Suprapubic skin (tissue), 4 donors: ENCODE measurements at regions not wholly inside any gene's neighbourhood (a gene's known extent, or its start where the extent isn't known, plus 50 kb on each side); places are given as distances from the start of the nearest gene placed in this dataset.

Experiments used
- DNase-seq, 2 donors: peaks; one replicate each; pipeline ENCODE4 v3.0.0-alpha.2; 2019; ENCODE audit warnings: low spot score in 2 of 2
- H3K27ac ChIP-seq: fragments of 200-600 bp; sonication (generic); one replicate; pipeline ENCODE4 v1.5.1; 2019
- H3K27me3 ChIP-seq: fragments of 200-600 bp; sonication (generic); one replicate; pipeline ENCODE4 v1.5.1; 2019
- H3K36me3 ChIP-seq: fragments of 200-600 bp; sonication (generic); one replicate; pipeline ENCODE4 v1.5.1; 2019
- H3K4me1 ChIP-seq: fragments of 200-600 bp; sonication (generic); one replicate; pipeline ENCODE4 v1.5.1; 2019
- H3K4me3 ChIP-seq: fragments of 200-600 bp; sonication (generic); one replicate; pipeline ENCODE4 v1.5.1; 2019; ENCODE audit warnings: mild to moderate bottlenecking
- H3K9me3 ChIP-seq: fragments of 200-600 bp; sonication (generic); one replicate; pipeline ENCODE4 v1.5.1; 2019
- EP300 ChIP-seq: sonication (generic); formaldehyde crosslinking; IDR thresholded peaks from one replicate; pipeline ENCODE4 v1.6.1; 2017; ENCODE audit warnings: antibody characterized with exemption
- POLR2A ChIP-seq, 2 donors: fragments of 450-650 bp; IDR thresholded peaks; one replicate each; pipeline ENCODE4 v1.6.1; 2017; ENCODE audit warnings: antibody characterized with exemption in 2 of 2, mild to moderate bottlenecking in 2 of 2, moderate library complexity in 2 of 2
- POLR2AphosphoS5 ChIP-seq, 3 donors: sonication (generic); formaldehyde crosslinking; IDR thresholded peaks; one replicate each; pipeline ENCODE4 v1.6.1; 2017; ENCODE audit warnings: antibody characterized with exemption in 3 of 3
- WGBS: methylation state at CpG from one replicate; pipeline ENCODE4 v1.1.5; 2018; 5-methylcytosine and 5-hydroxymethylcytosine counted together
- TF ChIP-seq, protein P1 (sequence below), 2 donors: fragments of 200-600 bp in 1 of 2; fragments of 450-650 bp in 1 of 2; sonication (generic) in 1 of 2; IDR thresholded peaks; one replicate each; pipeline ENCODE4 v1.5.1; 2016 to 2019; ENCODE audit warnings: antibody characterized with exemption in 2 of 2, mild to moderate bottlenecking in 1 of 2, moderate library complexity in 1 of 2

GRCh38 chr1:214923278-214923915 lies 159.1 kb upstream of the KCNK2 start:
- H3K36me3 ChIP-seq, result no peaks in the 10 kb centered on the region
- no peak for DNase-seq
- H3K4me1 ChIP-seq, result no peaks in the 10 kb centered on the region
- H3K9me3 ChIP-seq, result no peaks in the 10 kb centered on the region
- H3K27ac ChIP-seq, result no peak overlapping the region
- no peaks in the 10 kb centered on the region for H3K27me3 ChIP-seq
- no peak for TF ChIP-seq POLR2AphosphoS5 (IDR thresholded peaks at IDR 0.05)
- TF ChIP-seq, protein P1, sequence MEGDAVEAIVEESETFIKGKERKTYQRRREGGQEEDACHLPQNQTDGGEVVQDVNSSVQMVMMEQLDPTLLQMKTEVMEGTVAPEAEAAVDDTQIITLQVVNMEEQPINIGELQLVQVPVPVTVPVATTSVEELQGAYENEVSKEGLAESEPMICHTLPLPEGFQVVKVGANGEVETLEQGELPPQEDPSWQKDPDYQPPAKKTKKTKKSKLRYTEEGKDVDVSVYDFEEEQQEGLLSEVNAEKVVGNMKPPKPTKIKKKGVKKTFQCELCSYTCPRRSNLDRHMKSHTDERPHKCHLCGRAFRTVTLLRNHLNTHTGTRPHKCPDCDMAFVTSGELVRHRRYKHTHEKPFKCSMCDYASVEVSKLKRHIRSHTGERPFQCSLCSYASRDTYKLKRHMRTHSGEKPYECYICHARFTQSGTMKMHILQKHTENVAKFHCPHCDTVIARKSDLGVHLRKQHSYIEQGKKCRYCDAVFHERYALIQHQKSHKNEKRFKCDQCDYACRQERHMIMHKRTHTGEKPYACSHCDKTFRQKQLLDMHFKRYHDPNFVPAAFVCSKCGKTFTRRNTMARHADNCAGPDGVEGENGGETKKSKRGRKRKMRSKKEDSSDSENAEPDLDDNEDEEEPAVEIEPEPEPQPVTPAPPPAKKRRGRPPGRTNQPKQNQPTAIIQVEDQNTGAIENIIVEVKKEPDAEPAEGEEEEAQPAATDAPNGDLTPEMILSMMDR (IDR thresholded peaks at IDR 0.05), result no peak
- TF ChIP-seq EP300, result no peak
- no peak overlapping the region for H3K4me3 ChIP-seq

DNA sequence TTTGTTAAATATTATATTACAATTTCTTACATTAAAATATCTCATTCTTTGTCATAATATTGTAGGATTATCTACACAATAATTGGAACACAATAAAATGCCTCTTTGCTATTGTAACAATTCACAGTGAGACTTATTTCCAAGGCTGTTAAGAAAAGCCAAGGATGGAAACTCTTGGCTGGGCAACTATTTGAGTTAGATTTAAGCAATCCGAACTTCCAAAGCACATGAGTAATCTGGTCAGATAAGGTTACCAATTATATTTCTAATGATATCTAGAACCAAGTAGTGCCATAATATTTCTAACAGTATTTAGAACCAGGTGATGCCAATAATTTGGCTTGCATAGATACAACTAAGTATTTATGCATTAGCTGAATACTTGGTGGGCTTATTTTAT lies 154.7 kb upstream of the KCNK2 start:
- 61% methylated on average over 1 of the region's 1 CpG for WGBS
- Histone ChIP-seq H3K4me3 (no peak overlapping the region), H3K9me3 (no peaks in the 10 kb centered on the region), H3K27ac (no peak overlapping the region), H3K27me3 (no peaks in the 10 kb centered on the region), H3K4me1 (no peaks in the 10 kb centered on the region), H3K36me3 (no peaks in the 10 kb centered on the region)
- no peak for TF ChIP-seq EP300
- no peak for TF ChIP-seq POLR2AphosphoS5 (IDR thresholded peaks at IDR 0.05)
- TF ChIP-seq POLR2A (IDR thresholded peaks at IDR 0.05), result no peak
- TF ChIP-seq, protein P1 (IDR thresholded peaks at IDR 0.05), result no peak
- no peak for DNase-seq

DNA sequence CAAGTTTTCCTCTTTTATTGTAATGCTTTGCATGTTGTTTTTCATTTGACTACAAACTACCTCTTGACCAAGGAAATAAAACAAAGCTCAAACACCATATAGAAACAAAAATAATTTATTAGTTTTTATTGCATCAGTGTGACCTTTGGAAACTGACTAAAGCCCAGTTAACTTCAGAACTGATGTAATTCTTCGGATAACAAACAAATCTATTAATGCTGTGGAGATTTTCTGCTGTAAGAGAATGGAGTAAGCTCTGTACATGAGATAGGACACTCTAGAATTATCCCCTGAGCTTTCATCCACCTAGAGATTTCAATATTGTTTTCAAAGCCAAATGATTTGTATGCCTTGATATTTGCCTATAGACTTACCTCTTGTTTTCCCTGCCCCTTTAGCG lies 154.0 kb upstream of the KCNK2 start:
- Histone ChIP-seq H3K27me3 (no peaks in the 10 kb centered on the region), H3K9me3 (no peaks in the 10 kb centered on the region), H3K36me3 (no peaks in the 10 kb centered on the region), H3K4me3 (no peak overlapping the region), H3K27ac (no peak overlapping the region), H3K4me1 (no peaks in the 10 kb centered on the region)
- WGBS, result 91% methylated on average over 2 of the region's 2 CpGs
- TF ChIP-seq POLR2AphosphoS5 (IDR thresholded peaks at IDR 0.05), result no peak
- no peak for TF ChIP-seq POLR2A (IDR thresholded peaks at IDR 0.05)
- no peak for TF ChIP-seq EP300
- TF ChIP-seq, protein P1 (IDR thresholded peaks at IDR 0.05), result no peak
- no peak for DNase-seq

DNA sequence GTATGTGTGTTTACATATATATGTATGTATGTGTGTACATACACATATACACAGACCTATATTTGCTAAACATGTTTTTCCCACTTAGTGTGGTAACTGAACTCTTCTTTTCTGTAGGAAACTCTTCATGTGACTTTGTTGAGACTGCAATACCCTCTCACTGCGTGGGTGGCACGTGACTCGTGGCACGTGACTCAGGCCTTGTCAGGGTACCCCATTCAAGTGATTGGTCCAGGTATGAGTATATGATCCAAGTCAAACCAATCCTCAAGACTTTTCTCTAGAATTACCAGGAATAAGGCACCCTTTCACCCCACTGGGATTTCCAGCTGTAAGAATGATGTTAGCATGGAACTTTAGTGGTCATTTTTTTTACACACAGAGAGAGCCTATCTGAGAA lies 149.2 kb upstream of the KCNK2 start:
- Histone ChIP-seq H3K27me3 (no peaks in the 10 kb centered on the region), H3K4me1 (no peaks in the 10 kb centered on the region), H3K4me3 (no peak overlapping the region), H3K36me3 (no peaks in the 10 kb centered on the region), H3K27ac (no peak overlapping the region), H3K9me3 (no peaks in the 10 kb centered on the region)
- TF ChIP-seq, protein P1 (IDR thresholded peaks at IDR 0.05), result no peak
- TF ChIP-seq POLR2AphosphoS5 (IDR thresholded peaks at IDR 0.05) (no peak), EP300 (no peak), POLR2A (IDR thresholded peaks at IDR 0.05) (no peak)
- DNase-seq, result no peak
- WGBS, result 90% methylated on average over 4 of the region's 4 CpGs

GRCh38 chr1:214934045-214934444 lies 148.5 kb upstream of the KCNK2 start:
- DNase-seq, result no peak
- Histone ChIP-seq H3K4me3 (no peak overlapping the region), H3K36me3 (no peaks in the 10 kb centered on the region), H3K27me3 (no peaks in the 10 kb centered on the region), H3K4me1 (no peaks in the 10 kb centered on the region), H3K9me3 (no peaks in the 10 kb centered on the region), H3K27ac (no peak overlapping the region)
- 57% methylated on average over 6 of the region's 6 CpGs for WGBS
- TF ChIP-seq, protein P1 (IDR thresholded peaks at IDR 0.05), result no peak
- TF ChIP-seq POLR2A (IDR thresholded peaks at IDR 0.05), result no peak
- no peak for TF ChIP-seq POLR2AphosphoS5 (IDR thresholded peaks at IDR 0.05)
- no peak for TF ChIP-seq EP300
